HG03442 (cell line): ENCODE measurements at regions not wholly inside any gene's neighbourhood (a gene's known extent, or its start where the extent isn't known, plus 50 kb on each side); places are given as distances from the start of the nearest gene placed in this dataset.
"Not testable (repeated sequence)": the region's sequence is repeated elsewhere in the genome, so short reads cannot be mapped to it uniquely, and the experiment has no call there.

Experiments used
- ATAC-seq: cut with Tn5 transposase; IDR thresholded peaks from one replicate; pipeline ENCODE4 v1.9.1; 2021; ENCODE audit warnings: mild to moderate bottlenecking, moderate library complexity; ENCODE audit not compliant: unreplicated experiment

DNA sequence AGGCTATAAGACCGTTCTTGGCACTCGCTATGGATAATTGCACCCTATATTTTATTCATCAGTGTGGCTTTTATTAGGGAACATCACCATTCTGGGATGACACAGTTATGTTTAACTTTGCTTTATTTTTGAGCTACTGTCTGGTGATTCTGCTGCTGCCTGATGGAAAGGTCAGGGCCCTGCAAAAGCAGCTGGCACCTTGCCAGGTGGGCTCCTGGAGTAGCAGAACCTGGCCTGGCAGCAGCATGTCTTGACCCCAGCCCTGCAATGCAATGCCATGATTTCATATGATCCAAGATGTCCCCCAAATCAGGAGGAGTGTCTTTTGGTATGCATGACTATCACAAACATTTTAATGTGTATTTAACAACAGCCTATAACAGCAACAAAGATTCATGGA, 228.4 kb upstream of the RSPO3 start:
- ATAC-seq: no peak

GRCh38 chr6:126891158-126891557, 227.3 kb upstream of the RSPO3 start:
- no peak for ATAC-seq

DNA sequence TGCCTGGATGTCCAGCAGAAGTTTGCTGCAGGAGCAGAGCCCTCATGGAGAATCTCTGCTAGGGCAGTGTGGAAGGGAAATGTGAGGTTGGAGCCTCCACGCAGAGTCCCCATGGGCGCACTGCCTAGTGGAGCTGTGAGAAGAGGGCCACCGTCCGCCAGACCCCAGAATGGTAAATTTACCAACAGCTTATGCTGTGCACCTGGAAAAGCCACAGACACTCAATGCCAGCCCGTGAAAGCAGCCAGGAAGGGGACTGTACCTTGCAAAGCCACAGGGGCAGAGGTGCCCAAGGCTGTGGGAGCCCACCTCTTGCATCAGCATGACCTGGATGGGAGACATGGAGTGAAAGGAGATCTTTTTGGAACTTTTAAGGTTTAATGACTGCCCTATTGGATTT, 225.6 kb upstream of the RSPO3 start:
- not testable (repeated sequence) for ATAC-seq

- ATAC-seq: no peak
Measured at GRCh38 chr6:126897758-126898157, 220.7 kb upstream of the RSPO3 start.

DNA sequence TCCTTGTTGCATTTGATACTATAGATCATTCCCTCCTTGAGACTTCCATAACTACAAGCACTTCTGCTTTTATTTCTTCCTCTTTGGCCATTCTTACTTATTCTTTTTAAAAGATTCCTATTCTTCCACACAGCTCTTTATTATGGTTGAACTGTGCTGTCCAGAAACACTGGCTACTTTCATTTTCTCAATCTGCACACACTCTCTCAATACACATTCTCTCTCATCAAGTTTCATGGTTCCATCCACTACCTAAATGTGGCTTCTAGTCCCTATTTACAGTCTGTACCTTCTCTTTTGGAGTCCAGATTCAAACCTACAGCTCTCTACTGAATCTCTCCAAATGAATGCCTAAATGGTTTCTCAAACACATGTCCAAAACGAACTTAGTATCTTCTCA, 214.3 kb upstream of the RSPO3 start:
- no peak for ATAC-seq

- ATAC-seq: no peak
Measured at GRCh38 chr6:126905917-126906316, 212.6 kb upstream of the RSPO3 start.

DNA sequence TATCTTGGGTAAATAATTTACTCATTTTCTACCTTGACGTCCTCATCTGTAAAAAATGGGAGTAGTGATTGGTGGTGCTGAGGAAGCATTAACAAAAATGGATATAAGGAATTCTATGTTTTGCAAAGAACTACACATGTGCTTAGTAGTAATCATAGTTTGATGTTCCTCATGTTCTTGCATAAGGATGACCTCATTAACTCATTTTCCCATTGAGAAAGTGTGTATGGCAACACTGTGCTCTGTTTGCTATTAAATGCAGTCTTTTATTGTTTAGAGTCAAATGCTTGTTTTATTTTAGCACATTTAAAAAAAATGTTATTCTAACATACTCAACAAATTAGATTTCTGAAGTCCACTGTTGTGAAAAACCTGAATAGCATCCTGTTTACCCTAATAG, 211.2 kb upstream of the RSPO3 start:
- ATAC-seq: no peak

DNA sequence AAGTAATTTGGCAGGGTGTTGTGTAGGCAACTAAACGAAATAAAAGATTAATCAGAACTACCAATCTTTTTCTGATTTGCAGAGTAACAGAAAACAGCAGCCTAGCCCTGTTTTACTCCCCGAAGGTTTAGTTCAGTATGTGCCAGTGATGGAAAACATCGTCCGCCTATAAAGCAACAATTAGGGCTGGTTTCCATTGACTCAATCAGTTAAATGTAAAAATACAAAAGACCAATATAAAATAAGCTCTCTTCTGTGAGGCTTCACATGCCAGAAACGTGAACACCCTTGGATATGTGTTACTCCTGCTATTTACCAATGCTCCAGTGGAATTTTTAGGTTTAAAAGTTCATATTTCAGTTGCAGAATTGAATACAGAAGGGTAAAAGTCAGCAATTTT, 210.5 kb upstream of the RSPO3 start:
- no peak for ATAC-seq

DNA sequence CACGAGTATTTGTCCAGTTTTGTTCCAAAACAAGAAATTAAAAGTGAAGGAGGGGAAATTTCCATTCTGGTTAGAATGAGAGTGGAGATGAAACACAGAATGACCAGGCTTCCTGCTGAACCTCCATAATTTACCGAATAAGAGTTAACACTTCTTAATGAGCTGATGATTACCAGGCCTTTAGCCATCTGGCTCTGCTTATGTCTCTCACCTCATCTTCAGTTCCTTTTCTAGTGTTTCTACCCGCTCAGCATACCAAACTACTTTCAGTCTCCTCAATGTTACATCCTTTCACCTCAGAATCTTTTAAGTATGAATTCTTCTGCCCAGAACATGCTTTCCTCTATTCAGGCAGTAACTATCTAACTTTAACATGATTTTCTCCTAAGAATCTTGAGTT, 209.0 kb upstream of the RSPO3 start:
- no peak for ATAC-seq

GRCh38 chr6:126913651-126914050, 204.8 kb upstream of the RSPO3 start:
- ATAC-seq: no peak

GRCh38 chr6:126914172-126914571, 204.3 kb upstream of the RSPO3 start:
- ATAC-seq: no peak

GRCh38 chr6:126914801-126915200, 203.7 kb upstream of the RSPO3 start:
- no peak for ATAC-seq

- ATAC-seq: no peak
Measured at GRCh38 chr6:126919947-126920346, 198.5 kb upstream of the RSPO3 start.

GRCh38 chr6:126923807-126924206, 194.7 kb upstream of the RSPO3 start:
- ATAC-seq: no peak

- ATAC-seq: no peak
Measured at GRCh38 chr6:126926926-126927325, 191.5 kb upstream of the RSPO3 start.

GRCh38 chr6:126927841-126928240, 190.6 kb upstream of the RSPO3 start:
- ATAC-seq: no peak

- ATAC-seq: no peak
Measured at GRCh38 chr6:126937426-126937825, 181.0 kb upstream of the RSPO3 start.

GRCh38 chr6:126939784-126940183, 178.7 kb upstream of the RSPO3 start:
- no peak for ATAC-seq

GRCh38 chr6:126941751-126942150, 176.7 kb upstream of the RSPO3 start:
- ATAC-seq: no peak

DNA sequence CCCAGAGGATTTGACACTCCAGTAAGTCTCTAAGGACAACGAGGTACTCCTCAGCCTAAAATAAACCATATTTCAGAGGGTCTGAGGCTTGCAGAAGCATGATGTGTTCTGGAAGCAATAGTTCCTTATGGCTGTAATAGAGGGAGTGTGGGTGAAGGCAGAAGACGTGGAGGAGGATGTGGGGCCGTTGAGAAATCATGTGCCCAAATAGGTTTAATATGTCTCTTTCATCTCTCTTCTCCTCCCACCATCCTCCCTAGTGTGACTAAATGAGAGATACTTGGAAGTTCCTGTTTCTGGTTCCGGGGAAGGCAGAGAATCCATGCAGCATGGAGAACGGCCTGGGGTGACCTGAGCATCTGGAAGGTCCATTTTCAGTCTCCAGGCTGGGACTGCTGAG, 174.0 kb upstream of the RSPO3 start:
- ATAC-seq: no peak

- no peak for ATAC-seq
Measured at GRCh38 chr6:126945150-126945685, 173.3 kb upstream of the RSPO3 start.

DNA sequence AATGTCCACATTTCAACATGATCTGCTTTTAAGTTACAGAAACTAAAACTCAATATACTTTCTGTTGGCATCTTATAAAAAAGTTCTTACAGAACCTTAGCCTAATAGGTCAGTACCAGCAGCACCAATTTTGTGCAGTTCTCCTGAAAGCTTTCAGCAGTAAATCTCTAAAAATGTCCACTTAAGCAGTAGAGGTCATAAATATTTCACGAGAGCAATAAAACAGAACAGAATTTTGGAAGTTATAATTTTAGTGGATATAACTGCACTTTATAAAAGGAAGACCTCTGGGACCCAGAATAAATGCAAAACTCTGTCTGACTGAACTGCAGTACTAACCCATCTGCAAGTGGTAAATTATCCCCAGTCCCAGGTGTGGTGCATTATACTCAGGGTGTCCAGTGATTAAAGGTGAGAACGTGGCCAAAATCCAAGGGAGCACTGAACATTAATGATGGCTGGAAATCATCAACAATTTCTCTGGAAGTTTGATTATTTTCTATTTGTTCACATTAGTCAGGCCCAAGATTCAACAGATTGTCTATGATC, 172.6 kb upstream of the RSPO3 start:
- ATAC-seq: no peak

- ATAC-seq: no peak
Measured at GRCh38 chr6:126947070-126947469, 171.4 kb upstream of the RSPO3 start.
